HG03342 (cell line): ENCODE measurements at regions not wholly inside any gene's neighbourhood (a gene's known extent, or its start where the extent isn't known, plus 50 kb on each side); places are given as distances from the start of the nearest gene placed in this dataset.

ENCODE experiments used
- ATAC-seq: cut with Tn5 transposase; IDR thresholded peaks from one replicate; pipeline ENCODE4 v1.9.1; 2021; ENCODE audit warnings: mild to moderate bottlenecking, moderate library complexity; ENCODE audit not compliant: unreplicated experiment

DNA sequence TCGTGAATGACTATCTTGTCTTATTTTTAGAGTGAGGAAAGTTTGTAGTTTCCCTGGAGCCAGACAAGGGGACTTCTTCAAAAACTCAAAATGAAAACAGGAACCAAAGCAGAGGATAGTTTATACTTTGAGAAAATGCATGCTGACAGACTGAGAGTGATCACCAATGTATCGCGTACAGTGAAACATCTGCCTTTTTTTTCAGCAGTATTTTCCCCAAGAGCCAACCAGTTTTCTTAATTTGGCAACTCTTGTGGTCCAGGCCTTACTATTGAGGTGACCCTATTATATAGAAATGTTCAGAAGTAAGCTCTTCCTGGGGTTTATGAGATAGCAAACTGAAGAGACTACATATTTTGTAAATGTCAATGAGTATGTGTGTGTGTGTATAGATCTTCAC lies 153.7 kb upstream of the VRK2 start:
- ATAC-seq: peak; percentile 75

GRCh38 chr2:57893347-57893746 lies 153.3 kb upstream of the VRK2 start:
- ATAC-seq: no peak

- no peak for ATAC-seq
Observed at GRCh38 chr2:57893786-57894185, 152.8 kb upstream of the VRK2 start.

- no peak for ATAC-seq
Observed at GRCh38 chr2:57894381-57894780, 152.2 kb upstream of the VRK2 start.

DNA sequence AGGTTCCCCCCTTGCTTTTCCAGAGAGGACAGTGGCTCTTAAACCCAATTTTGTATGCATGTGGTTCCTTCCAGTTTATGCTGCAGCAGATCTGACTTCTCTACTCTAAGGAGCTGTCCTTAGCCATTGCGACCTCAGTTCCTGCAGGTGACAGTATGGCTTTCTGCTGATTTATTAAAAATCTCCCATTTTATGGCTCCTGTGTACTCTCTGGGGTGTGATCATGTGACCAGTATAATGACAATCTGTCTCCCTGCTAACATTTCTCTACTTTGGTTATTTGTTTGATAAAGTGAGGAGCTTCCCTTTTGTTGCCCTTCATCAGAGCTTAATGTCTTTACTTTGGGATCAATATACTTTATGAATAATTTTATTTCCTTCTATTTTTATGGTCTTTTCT lies 148.7 kb upstream of the VRK2 start:
- ATAC-seq: no peak

GRCh38 chr2:57899898-57900297 lies 146.7 kb upstream of the VRK2 start:
- ATAC-seq: no peak

GRCh38 chr2:57902578-57902977 lies 144.0 kb upstream of the VRK2 start:
- no peak for ATAC-seq

GRCh38 chr2:57906152-57906732 lies 140.4 kb upstream of the VRK2 start:
- ATAC-seq: peak; percentile 70

GRCh38 chr2:57907411-57907810 lies 139.2 kb upstream of the VRK2 start:
- no peak for ATAC-seq

GRCh38 chr2:57908736-57909161 lies 137.9 kb upstream of the VRK2 start:
- peak; percentile 84 for ATAC-seq

DNA sequence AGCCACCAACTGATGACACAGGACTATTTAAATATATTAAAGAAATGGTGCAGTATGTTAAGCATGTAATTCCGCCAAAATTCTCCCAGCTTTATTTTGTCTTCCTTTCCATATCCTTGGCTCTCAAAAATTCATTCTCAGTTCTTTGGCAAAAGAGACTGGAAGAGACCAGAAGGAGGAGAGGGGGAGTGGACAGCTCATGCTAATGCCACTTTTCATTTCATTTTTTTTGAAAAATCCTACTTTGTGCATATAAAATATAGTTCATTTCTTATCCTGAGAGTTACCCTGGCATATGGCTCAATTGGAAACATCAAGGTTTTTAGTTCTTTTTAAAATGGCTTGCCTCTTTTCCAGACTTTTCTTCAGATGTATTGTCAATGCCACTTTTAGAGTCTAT lies 128.5 kb upstream of the VRK2 start:
- ATAC-seq: no peak

- no peak for ATAC-seq
Observed at GRCh38 chr2:57920342-57920939, 126.2 kb upstream of the VRK2 start.

GRCh38 chr2:57934659-57935058 lies 111.9 kb upstream of the VRK2 start:
- ATAC-seq: no peak

DNA sequence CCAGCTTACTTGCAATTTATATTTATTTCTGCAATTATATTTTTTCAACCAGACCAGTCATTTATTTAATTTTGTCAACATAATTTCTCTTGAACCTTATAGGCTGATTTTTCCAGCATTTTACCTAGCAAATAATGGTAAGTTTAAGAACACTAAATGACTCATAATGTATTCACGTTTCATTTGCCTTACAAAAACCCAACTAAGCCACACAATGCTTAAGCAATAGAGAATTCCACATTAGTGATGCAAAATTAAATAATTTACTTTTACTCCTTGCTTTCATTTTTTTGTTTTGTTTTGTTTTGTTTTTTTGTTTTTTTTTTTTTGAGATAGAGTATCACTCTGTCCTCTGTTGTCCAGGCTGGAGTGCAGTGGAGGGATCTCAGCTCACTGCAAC lies 110.4 kb upstream of the VRK2 start:
- no peak for ATAC-seq

DNA sequence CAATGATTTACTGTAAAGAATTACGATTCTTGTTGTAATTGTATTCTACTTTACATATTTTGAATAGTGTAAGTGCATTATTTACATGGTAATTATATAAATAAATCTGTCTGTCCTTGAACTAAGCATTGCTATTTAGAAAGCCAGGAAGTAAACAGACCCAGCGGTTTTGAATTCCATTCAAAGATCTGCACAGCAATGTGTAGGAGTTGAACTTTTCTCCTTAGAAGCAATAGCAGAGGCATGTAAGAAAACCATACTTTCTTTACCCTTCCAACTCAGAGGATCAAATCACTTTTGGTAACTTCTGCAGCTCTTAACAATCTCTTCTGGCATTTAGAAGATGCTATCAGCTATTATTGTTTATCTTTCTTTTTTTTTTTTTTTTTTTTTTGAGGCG lies 109.2 kb upstream of the VRK2 start:
- no peak for ATAC-seq

- no peak for ATAC-seq
Observed at GRCh38 chr2:57941816-57942215, 104.8 kb upstream of the VRK2 start.

DNA sequence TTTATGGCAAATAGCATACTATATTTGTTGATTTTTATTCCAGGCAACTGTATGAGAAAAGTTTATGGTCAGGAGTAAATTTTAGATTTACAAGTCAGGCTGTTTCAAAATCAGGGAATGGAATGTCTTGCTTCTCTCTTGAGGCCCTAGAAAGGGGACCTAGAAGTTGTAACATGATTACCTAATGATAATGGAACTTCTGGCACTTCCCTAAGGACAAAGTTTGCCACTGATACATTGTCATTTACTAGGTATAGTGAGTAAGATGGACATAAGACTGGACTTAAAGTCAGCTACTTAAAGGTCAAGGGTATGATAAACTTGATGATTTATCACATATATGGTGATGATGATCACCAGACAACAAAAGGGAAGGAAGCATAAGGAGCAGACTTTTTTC lies 103.3 kb upstream of the VRK2 start:
- ATAC-seq: no peak

- no peak for ATAC-seq
Observed at GRCh38 chr2:57947398-57947797, 99.2 kb upstream of the VRK2 start.

- no peak for ATAC-seq
Observed at GRCh38 chr2:57954020-57954419, 92.6 kb upstream of the VRK2 start.

GRCh38 chr2:57957238-57957637 lies 89.4 kb upstream of the VRK2 start:
- ATAC-seq: no peak

DNA sequence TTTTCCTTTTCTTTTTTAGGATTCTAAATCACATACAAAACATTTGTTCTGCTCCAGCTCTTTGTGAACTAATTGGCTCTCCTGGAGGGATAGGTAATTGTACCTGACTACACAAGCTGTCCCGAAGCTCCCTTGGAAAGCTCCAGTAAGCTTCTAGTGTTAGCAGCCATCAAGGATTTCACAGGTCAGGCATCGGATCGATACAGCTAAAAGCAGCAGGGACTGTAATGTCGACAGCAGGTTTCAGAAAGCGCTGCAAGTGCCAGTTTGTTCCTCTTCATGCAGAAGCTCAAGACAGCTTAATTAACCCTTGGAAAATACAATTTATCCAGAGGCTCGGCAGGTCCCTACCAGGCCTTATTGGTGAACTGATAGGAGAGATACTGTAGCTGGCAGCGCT lies 87.2 kb upstream of the VRK2 start:
- no peak for ATAC-seq

- ATAC-seq: no peak
Observed at GRCh38 chr2:57962861-57963260, 83.7 kb upstream of the VRK2 start.

DNA sequence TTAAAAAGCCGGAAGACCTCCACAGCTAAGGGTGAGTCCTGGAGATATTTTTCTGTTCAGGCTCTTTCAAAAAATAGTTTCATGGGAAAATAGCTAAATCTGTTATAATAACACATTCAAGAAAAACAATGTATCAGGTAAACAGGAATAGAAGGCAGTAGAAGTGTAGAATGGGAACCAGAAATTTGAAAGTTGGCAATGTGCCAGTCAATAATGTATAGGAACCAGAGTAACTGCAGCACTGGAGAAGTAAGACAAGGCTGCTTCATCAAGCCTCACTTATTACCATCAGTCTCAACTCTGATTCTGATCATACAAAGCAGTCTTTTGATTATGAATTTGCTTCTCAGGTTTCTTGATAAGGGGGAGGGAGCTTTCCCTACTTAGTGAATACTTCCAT lies 81.4 kb upstream of the VRK2 start:
- ATAC-seq: no peak
